Activated T-cell treated with anti-CD3 and anti-CD28 coated beads for 48 hours (primary cell): ENCODE measurements at regions not wholly inside any gene's neighbourhood (a gene's known extent, or its start where the extent isn't known, plus 50 kb on each side); places are given as distances from the start of the nearest gene placed in this dataset.

Source experiments
- DNase-seq: peaks from one replicate; pipeline ENCODE4 v3.0.0-alpha.2; 2020; ENCODE audit warnings: low read depth

- no peak for DNase-seq
Measured at GRCh38 chr3:35488526-35488925, 150.8 kb upstream of the ARPP21 start.

DNA sequence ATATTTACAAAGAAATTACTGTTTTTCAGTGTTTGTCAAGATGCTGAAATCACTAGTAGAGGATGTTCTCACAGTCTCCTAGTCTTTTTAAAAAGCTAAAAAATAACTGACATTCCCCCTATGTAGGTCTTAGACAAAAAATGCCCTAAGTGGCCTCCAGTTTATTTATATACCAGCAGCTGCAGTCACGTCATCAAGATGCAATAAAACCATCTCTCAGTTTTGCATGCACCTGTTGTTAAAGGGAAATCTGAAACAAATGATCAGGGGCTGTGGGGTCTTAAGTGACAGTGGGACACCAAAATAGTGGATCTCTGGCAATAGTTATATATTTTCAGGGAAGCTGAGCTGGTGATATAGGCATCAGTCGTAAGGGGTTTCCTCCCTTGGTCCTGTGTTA, 146.5 kb upstream of the ARPP21 start:
- DNase-seq = no peak

DNA sequence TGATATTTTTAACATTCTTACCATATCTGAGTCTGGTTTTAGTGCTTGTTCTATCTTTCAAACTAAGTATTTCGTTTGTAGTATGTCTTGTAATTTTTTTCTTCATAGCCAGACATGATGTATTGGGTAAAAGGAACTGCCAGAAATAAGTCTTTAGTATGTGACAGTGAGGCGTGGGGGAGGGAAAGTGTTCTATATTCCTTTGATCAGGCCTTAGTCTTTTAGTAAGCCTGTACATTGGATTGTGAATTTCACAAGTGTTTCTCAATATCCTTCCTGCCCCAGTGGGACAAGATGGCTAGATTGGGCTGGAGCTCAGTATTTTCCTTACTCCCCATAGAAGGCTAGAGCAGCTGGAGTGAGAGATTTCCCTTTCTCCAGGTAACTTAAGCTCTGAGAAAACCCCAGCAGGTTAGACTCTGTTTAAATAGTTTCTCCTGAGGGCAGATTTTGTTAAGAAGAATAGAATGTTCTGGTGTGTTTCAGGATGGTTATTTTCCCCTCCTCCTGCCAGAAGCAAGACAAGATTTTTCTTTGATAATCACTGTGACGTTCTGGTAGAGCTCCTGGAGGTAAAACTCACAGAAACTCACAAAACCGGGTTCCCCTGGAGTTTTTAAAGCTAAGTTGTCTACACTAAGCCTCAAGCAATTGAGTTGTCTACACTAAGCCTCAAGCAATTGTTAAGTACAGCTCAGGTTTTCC, 140.7 kb upstream of the ARPP21 start:
- DNase-seq = no peak

DNA sequence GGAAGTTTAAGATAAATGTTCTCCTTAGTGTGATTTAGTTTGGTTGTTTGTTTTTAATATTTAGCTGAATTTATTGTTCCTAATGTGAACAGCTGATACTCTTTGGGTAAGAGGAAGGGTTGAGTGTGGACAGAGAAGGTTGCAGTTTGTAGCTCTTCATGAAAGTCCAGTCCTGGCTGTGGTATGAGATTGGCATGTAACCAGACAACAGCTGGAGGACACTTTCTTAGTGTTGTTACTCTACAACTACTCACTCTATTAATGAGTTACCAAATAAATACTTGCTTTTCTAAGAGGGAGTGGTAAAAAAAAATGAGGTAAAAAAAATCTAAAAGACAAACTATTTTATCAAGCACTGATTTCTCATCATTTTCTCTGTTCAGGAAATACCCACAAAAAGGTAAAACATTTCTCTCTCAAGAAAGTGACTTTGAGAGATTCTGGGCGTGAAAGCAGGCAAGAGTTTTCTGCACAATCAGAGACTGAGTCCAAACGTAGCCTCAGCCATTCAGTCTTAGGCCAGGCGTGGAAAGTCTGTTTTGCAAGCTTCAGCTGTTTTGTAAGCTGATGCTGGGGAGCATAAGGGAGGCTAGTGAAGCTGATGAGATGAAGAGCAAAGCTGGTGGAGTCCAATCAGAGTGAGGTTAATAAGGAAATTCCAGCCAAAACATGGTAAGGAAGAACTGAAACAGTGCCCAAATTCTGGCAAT, 138.5 kb upstream of the ARPP21 start:
- no peak for DNase-seq

- DNase-seq = no peak
Measured at GRCh38 chr3:35502699-35503098, 136.6 kb upstream of the ARPP21 start.

- DNase-seq = no peak
Measured at GRCh38 chr3:35505181-35505580, 134.1 kb upstream of the ARPP21 start.

- no peak for DNase-seq
Measured at GRCh38 chr3:35505772-35506171, 133.6 kb upstream of the ARPP21 start.

DNA sequence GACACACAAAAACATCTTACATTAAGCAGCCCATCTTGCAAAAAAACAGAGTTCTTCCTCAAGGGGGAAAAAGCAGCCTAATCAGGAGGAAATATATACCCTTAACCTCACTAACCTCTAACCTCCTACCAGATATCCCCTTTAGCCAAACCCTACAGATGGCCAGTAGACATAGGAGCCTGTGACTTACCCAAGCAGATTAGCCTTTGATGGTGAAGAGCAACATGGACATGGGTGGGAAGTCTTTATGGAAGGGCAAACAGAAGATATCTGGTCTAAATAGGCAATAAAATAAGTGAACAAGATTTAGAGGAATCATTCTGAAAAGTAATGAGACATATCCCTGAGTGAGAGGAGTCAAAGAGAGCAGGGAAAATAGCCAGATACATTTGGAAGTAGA, 119.4 kb upstream of the ARPP21 start:
- no peak for DNase-seq

GRCh38 chr3:35521196-35521595, 118.1 kb upstream of the ARPP21 start:
- DNase-seq = no peak

GRCh38 chr3:35522450-35522849, 116.9 kb upstream of the ARPP21 start:
- no peak for DNase-seq

DNA sequence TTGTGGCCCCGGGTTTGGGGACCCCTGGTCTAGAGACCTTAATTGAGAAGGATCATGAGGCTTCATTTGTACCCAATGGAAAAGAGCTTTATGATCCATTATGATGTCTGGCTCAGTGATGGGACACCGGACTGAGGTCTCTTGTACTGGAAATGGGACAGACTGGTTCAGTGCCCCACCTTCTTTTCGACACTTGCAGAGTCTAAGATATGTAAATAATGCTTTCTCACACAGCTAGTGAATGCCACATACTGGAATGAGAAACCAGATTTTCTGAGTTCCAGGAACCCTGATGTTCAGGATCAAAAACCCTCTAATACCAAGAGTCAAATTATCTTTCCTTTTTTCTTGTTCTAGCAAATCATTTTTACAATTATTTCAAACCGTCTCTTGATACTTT, 116.3 kb upstream of the ARPP21 start:
- DNase-seq = no peak

DNA sequence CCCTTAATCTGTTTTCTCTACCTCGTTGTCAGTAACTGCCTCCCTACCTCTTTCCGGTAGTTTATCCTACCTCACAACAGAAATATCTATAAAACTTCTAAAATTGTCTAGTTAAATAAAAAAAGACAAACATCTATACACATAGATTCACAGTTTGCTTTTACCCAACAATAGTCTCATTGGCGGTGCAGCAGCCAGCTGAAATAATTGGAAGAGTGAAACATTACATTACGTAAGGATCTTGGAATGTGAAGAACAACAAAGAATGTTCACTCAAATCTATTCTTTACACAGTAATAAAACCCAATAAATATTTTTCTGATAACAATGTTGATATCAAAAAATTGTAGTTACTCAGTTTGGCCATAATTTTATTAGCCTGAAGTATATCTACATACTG, 115.5 kb upstream of the ARPP21 start:
- DNase-seq = no peak

DNA sequence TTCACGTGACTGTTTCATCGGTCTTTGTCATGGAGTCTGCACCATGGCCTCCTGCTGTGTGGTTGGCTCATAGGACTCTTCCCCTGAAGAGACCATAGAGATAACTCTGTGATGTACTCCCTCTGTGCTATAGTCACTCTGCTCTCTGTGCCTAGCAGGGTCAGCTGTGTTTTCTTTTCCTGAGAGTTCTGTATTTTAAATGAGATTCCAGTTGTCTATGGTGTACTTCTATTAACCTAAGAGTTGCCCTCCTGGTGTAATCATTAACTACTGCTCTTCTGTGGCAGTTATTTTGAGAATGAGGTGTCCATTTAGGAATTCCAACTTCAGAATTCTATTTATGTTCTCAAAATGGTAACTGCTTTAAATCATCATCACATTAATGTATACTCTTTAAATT, 114.5 kb upstream of the ARPP21 start:
- no peak for DNase-seq

- DNase-seq = no peak
Measured at GRCh38 chr3:35528728-35529127, 110.6 kb upstream of the ARPP21 start.

GRCh38 chr3:35529337-35529736, 110.0 kb upstream of the ARPP21 start:
- DNase-seq = no peak

- no peak for DNase-seq
Measured at GRCh38 chr3:35537265-35537664, 102.1 kb upstream of the ARPP21 start.

- no peak for DNase-seq
Measured at GRCh38 chr3:35544976-35545375, 94.3 kb upstream of the ARPP21 start.

DNA sequence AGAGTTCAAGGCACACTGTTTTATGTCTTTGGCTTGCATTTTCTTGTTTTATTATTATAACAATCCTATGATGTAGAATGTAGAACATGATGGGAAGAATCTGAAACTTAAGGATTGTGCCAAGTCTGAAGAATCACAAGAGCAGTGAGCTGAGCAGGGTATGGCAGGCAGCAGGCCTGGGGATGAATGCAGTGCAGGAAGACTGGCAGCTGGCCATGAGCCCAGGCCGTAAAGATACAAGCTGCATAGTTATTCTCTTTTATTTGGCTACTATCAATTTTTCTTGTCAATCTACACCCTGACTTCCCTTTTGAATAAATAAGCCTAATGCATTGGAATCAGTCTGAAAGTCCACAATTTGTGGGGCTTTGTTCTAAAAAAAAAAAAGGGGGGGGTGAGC, 89.6 kb upstream of the ARPP21 start:
- no peak for DNase-seq

DNA sequence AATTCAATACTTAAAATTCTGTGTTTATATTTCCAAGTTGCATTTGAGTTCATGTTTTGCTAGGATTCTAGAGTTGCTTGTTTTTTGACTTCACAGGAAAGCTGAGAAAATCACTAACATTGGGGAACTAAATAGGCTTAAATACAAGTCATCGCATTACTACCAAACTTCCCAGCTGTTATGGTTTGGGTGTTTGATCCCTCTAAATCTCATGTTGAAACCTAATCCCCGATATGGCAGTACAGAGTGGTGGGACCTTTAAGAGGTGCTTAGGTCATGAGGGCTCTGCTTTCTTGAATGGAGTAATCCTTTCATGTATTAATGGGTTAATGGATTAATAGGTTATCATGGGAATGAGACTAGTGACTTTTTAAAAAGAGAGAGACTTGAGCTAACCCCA, 77.2 kb upstream of the ARPP21 start:
- DNase-seq = no peak

DNA sequence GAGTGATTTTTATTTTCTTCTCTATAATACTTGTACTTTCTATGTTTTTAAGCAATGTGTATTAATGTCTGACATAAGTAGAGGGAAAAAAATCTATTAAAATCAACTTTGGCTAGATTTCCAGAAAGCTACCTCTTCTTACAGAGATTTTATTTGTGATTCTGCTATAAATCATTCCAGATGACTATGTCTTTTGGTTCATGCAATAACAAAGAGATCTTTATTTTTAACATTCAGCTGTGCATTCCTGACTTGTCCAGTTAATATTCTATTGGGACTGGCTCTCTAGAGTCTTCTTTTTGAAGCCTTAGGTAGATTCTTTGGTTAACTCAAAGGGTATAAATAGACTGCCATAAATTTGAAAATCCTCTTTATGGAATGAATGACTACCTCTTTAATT, 74.3 kb upstream of the ARPP21 start:
- no peak for DNase-seq
